Cardiac muscle cell (in vitro differentiated cells and primary cell): ENCODE measurements at regions not wholly inside any gene's neighbourhood (a gene's known extent, or its start where the extent isn't known, plus 50 kb on each side); places are given as distances from the start of the nearest gene placed in this dataset.

ENCODE experiments used
- DNase-seq, 2 donors: peaks; one replicate each; pipeline versions ENCODE4 v3.0.0 to v3.0.0-alpha.2; 2010 to 2017; ENCODE audit warnings: low read depth in 1 of 2, low spot score in 1 of 2
- H3K27ac ChIP-seq: fragments of 200-600 bp; sonication (generic); 2 replicates; pipeline ENCODE4 v1.5.1; 2016
- H3K27me3 ChIP-seq: fragments of 200-600 bp; sonication (generic); 2 replicates; pipeline ENCODE4 v1.6.0; 2016; ENCODE audit warnings: control low read depth
- H3K36me3 ChIP-seq: fragments of 200-600 bp; sonication (generic); 2 replicates; pipeline ENCODE4 v1.5.1; 2016; ENCODE audit warnings: control low read depth
- H3K4me1 ChIP-seq: fragments of 200-600 bp; sonication (generic); 2 replicates; pipeline ENCODE4 v1.8.1; 2017; ENCODE audit warnings: low read depth, mild to moderate bottlenecking, mixed run types
- H3K4me3 ChIP-seq: fragments of 200-600 bp; sonication (generic); 2 replicates; pipeline ENCODE4 v1.5.1; 2016; ENCODE audit warnings: mild to moderate bottlenecking
- H3K9me3 ChIP-seq: fragments of 200-600 bp; sonication (generic); 2 replicates; pipeline ENCODE4 v1.5.1; 2017; ENCODE audit warnings: low read depth, mild to moderate bottlenecking, control low read depth
- CTCF ChIP-seq: IDR thresholded peaks from 2 replicates; pipeline ENCODE4 v1.5.1; 2012; ENCODE audit warnings: low read depth, mild to moderate bottlenecking, low read length

DNA sequence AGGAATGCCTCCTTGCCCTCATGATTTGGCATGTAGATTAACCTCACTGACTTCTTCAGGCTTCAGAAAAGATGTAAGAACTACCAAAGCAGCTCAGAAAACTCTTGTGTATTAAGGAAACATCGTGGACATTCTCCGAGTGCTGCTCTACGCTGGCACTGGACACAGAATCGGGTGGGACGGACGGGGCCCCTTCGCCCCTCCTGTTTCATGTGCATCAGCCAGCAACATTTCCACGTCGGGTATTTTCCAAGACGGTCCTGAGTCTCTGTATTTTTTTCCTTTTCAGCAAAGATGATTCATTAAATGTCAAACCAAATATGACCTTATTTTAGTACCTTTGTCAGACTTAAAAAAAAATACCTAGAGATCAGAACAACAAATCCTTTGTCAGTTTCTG is 583.6 kb downstream of the CCDC171 start:
- no peak for DNase-seq
- Histone ChIP-seq H3K4me3 (no peak overlapping the region), H3K27ac (no peak overlapping the region), H3K9me3 (no peaks in the 10 kb centered on the region), H3K36me3 (no peaks in the 10 kb centered on the region), H3K4me1 (no peaks in the 10 kb centered on the region), H3K27me3 (no peaks in the 10 kb centered on the region)
- no peak for TF ChIP-seq CTCF

DNA sequence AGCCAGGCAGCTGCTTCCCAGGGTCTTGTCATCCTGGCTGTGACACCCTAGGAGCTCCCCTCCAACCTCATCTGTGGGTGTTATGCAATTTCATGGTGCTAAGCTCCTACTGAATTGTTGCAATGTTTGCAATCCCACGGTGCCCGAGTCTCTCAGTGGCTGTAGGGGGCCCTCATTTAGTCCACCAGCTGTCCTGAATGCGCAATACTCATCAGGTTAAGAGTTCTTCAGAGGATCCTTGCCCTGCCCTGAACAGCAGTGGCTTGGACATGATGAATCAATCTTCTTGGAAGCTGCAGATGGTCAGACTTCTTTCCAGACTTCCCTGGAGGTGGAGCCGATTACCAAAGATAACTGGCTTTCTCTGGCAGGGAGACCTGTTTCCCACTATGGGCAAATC is 584.1 kb downstream of the CCDC171 start:
- H3K27ac ChIP-seq, result no peak overlapping the region
- TF ChIP-seq CTCF, result no peak
- no peak overlapping the region for H3K4me3 ChIP-seq
- H3K9me3 ChIP-seq, result no peaks in the 10 kb centered on the region
- DNase-seq, result peak in 1 of 2 donors; percentile 71
- H3K4me1 ChIP-seq, result no peaks in the 10 kb centered on the region
- no peaks in the 10 kb centered on the region for H3K36me3 ChIP-seq
- H3K27me3 ChIP-seq, result no peaks in the 10 kb centered on the region

DNA sequence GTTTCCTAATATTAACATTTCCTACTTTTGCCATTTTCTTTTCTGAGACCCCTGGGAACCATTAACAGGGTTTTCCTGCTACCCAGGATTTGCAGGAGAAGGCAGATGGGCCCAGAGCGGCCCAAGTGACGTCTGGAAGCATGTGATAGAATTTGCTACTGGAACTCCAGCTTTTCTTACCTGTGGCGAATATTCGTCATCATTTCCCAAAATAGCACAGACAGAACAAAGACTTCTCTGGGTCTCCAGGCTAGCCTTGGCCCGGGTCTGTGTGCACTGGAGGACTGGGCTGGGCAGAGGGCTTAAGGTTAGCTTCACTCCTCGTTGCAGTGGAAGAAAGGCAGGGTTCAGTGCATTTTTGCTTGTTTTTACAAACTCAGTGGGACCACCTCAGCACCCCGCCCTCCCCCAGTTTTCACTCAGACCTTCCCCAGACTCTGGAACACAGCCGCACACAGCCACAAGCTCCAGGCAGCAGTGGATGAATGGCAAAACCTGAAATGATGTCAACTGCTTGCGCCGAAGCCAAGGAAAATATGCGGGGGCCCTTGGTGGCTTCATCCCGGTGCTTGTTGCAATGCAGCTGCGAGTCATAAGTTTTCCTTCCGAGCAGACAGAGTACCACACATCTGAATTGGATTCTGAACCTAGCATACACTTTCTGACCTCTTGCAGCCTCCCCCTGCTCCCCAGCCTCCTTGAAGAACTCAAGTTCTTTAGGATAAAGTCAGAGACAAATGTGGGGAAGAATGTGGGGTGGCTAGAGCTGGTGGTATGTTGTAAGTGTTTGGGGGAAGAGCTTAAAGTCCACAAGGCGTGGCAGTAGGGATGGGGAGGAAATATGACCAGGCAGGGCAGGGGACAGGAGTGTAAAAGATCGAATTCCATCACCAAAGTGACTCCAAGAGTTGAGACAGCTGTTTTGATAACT is 586.0 kb downstream of the CCDC171 start:
- H3K27me3 ChIP-seq, result no peaks in the 10 kb centered on the region
- H3K27ac ChIP-seq, result no peak overlapping the region
- H3K4me3 ChIP-seq, result no peak overlapping the region
- DNase-seq, result peak in 1 of 2 donors; percentile 86
- no peak for TF ChIP-seq CTCF
- H3K9me3 ChIP-seq, result no peaks in the 10 kb centered on the region
- no peaks in the 10 kb centered on the region for H3K36me3 ChIP-seq
- H3K4me1 ChIP-seq, result no peaks in the 10 kb centered on the region

DNA sequence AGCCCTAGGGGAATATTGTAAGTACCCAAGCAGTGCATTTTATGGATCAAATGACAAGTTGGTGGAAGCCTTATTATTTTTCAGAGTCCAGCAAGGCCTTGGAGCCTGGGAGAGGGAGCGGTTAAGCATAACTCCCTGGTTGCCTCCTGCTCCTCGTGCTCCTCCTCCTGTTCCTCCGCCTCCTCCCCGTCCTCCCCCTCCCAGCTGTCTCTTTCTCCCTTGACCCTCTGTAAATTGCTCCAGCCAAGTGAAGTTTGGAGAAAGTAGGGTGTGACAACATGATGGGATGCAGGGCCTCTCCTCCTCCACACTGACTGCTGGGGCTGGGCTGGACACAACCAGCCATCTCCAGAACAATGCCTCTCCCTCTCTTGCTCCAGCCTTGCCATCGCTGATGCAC is 586.9 kb downstream of the CCDC171 start:
- TF ChIP-seq CTCF, result no peak
- Histone ChIP-seq H3K4me1 (peaks cover 1% of the 10 kb centered on the region), H3K27me3 (no peaks in the 10 kb centered on the region), H3K9me3 (no peaks in the 10 kb centered on the region), H3K36me3 (no peaks in the 10 kb centered on the region), H3K4me3 (no peak overlapping the region), H3K27ac (no peak overlapping the region)
- DNase-seq, result peak in 1 of 2 donors; percentile 45

GRCh38 chr9:16143310-16143709 is 590.5 kb downstream of the CCDC171 start:
- no peak overlapping the region for H3K27ac ChIP-seq
- DNase-seq, result no peak
- peaks cover 18% of the 10 kb centered on the region for H3K4me1 ChIP-seq
- no peaks in the 10 kb centered on the region for H3K9me3 ChIP-seq
- no peak overlapping the region for H3K4me3 ChIP-seq
- no peaks in the 10 kb centered on the region for H3K36me3 ChIP-seq
- TF ChIP-seq CTCF, result no peak
- no peaks in the 10 kb centered on the region for H3K27me3 ChIP-seq
